ENCODE measurements at regions not wholly inside any gene's neighbourhood (a gene's known extent, or its start where the extent isn't known, plus 50 kb on each side); places are given as distances from the start of the nearest gene placed in this dataset.

GRCh38 chr4:149870008-149870407 is 54.4 kb upstream of the IQCM start:
- no peak overlapping the region for H2AK5ac ChIP-seq (ENCODE audit: low read length, severe bottlenecking)
- no peak for DNase-seq
- H3K4ac ChIP-seq (ENCODE audit: low read depth in 1 of 2, low read length in 2 of 2): no peak overlapping the region
- no peaks in the 10 kb centered on the region for H3K4me1 ChIP-seq (ENCODE audit: control insufficient read depth, insufficient read depth, low read depth, low read length)
- H2AFZ ChIP-seq (ENCODE audit: low read depth, low read length): no peak overlapping the region
- H3K23ac ChIP-seq (ENCODE audit: low read length in 2 of 2): no peak overlapping the region
- H3K27ac ChIP-seq (ENCODE audit: low read length, poor library complexity, severe bottlenecking): no peak overlapping the region
- H2BK5ac ChIP-seq (ENCODE audit: low read depth, low read length, poor library complexity, severe bottlenecking): no peak overlapping the region
- H4K91ac ChIP-seq (ENCODE audit: low read length): no peak overlapping the region
- H2BK120ac ChIP-seq (ENCODE audit: low read depth, low read length): no peak overlapping the region
- 80% methylated on average over 1 of the region's 2 CpGs for WGBS
- H3K18ac ChIP-seq (ENCODE audit: low read depth in 1 of 2, low read length in 2 of 2): no peak overlapping the region
- no peak overlapping the region for H3K4me3 ChIP-seq (ENCODE audit: insufficient read depth in 1 of 2, low read depth in 1 of 2, low read length in 2 of 2)
- H4K8ac ChIP-seq (ENCODE audit: low read length): no peak overlapping the region
- no peak overlapping the region for H3K4me2 ChIP-seq (ENCODE audit: low read length, poor library complexity, severe bottlenecking)
- H3K9ac ChIP-seq (ENCODE audit: low read length): no peak overlapping the region
- H2BK15ac ChIP-seq (ENCODE audit: low read depth, poor library complexity, severe bottlenecking): no peak overlapping the region
- H3K36me3 ChIP-seq (ENCODE audit: control insufficient read depth in 1 of 2, insufficient read depth in 2 of 2, low read depth in 1 of 2, low read length in 2 of 2): no peaks in the 10 kb centered on the region
- H3K14ac ChIP-seq (ENCODE audit: low read length in 2 of 2): no peak overlapping the region
- H3K79me1 ChIP-seq (replicated peaks; ENCODE audit: low read length, poor library complexity, severe bottlenecking): no peaks in the 10 kb centered on the region
- no peak overlapping the region for H2BK12ac ChIP-seq (ENCODE audit: low read length in 2 of 2)
- no peaks in the 10 kb centered on the region for H3K9me3 ChIP-seq (ENCODE audit: control insufficient read depth, low read length)
- H3K27me3 ChIP-seq (ENCODE audit: control insufficient read depth in 1 of 2, insufficient read depth in 1 of 2, low read length in 2 of 2): no peaks in the 10 kb centered on the region

- Histone ChIP-seq H3K23ac (ENCODE audit: low read length in 2 of 2) (no peak overlapping the region), H3K79me1 (replicated peaks; ENCODE audit: low read length, poor library complexity, severe bottlenecking) (no peaks in the 10 kb centered on the region), H3K36me3 (ENCODE audit: control insufficient read depth in 1 of 2, insufficient read depth in 2 of 2, low read depth in 1 of 2, low read length in 2 of 2) (no peaks in the 10 kb centered on the region), H4K8ac (ENCODE audit: low read length) (no peak overlapping the region), H4K91ac (ENCODE audit: low read length) (no peak overlapping the region), H3K27ac (ENCODE audit: low read length, poor library complexity, severe bottlenecking) (no peak overlapping the region), H3K4me1 (ENCODE audit: control insufficient read depth, insufficient read depth, low read depth, low read length) (no peaks in the 10 kb centered on the region), H3K9ac (ENCODE audit: low read length) (no peak overlapping the region), H2AK5ac (ENCODE audit: low read length, severe bottlenecking) (no peak overlapping the region), H2BK12ac (ENCODE audit: low read length in 2 of 2) (no peak overlapping the region), H2BK5ac (ENCODE audit: low read depth, low read length, poor library complexity, severe bottlenecking) (no peak overlapping the region), H3K14ac (ENCODE audit: low read length in 2 of 2) (no peak overlapping the region), H3K4ac (ENCODE audit: low read depth in 1 of 2, low read length in 2 of 2) (no peak overlapping the region), H3K9me3 (ENCODE audit: control insufficient read depth, low read length) (no peaks in the 10 kb centered on the region), H3K27me3 (ENCODE audit: control insufficient read depth in 1 of 2, insufficient read depth in 1 of 2, low read length in 2 of 2) (no peaks in the 10 kb centered on the region), H2AFZ (ENCODE audit: low read depth, low read length) (no peak overlapping the region), H3K4me2 (ENCODE audit: low read length, poor library complexity, severe bottlenecking) (no peak overlapping the region), H2BK120ac (ENCODE audit: low read depth, low read length) (no peak overlapping the region), H3K18ac (ENCODE audit: low read depth in 1 of 2, low read length in 2 of 2) (no peak overlapping the region), H2BK15ac (ENCODE audit: low read depth, poor library complexity, severe bottlenecking) (no peak overlapping the region), H3K4me3 (ENCODE audit: insufficient read depth in 1 of 2, low read depth in 1 of 2, low read length in 2 of 2) (no peak overlapping the region)
- WGBS: 95% methylated on average over 1 of the region's 1 CpG
- DNase-seq: no peak
Observed at GRCh38 chr4:149881744-149882143, 66.1 kb upstream of the IQCM start.

GRCh38 chr4:149882251-149882650 is 66.6 kb upstream of the IQCM start:
- Histone ChIP-seq H3K14ac (ENCODE audit: low read length in 2 of 2) (no peak overlapping the region), H2AK5ac (ENCODE audit: low read length, severe bottlenecking) (no peak overlapping the region), H3K18ac (ENCODE audit: low read depth in 1 of 2, low read length in 2 of 2) (no peak overlapping the region), H2BK12ac (ENCODE audit: low read length in 2 of 2) (no peak overlapping the region), H3K23ac (ENCODE audit: low read length in 2 of 2) (no peak overlapping the region), H3K27me3 (ENCODE audit: control insufficient read depth in 1 of 2, insufficient read depth in 1 of 2, low read length in 2 of 2) (no peaks in the 10 kb centered on the region), H3K4ac (ENCODE audit: low read depth in 1 of 2, low read length in 2 of 2) (no peak overlapping the region), H4K8ac (ENCODE audit: low read length) (no peak overlapping the region), H2BK5ac (ENCODE audit: low read depth, low read length, poor library complexity, severe bottlenecking) (no peak overlapping the region), H3K27ac (ENCODE audit: low read length, poor library complexity, severe bottlenecking) (no peak overlapping the region), H3K4me2 (ENCODE audit: low read length, poor library complexity, severe bottlenecking) (no peak overlapping the region), H2AFZ (ENCODE audit: low read depth, low read length) (no peak overlapping the region), H2BK120ac (ENCODE audit: low read depth, low read length) (no peak overlapping the region), H3K79me1 (replicated peaks; ENCODE audit: low read length, poor library complexity, severe bottlenecking) (no peaks in the 10 kb centered on the region), H3K36me3 (ENCODE audit: control insufficient read depth in 1 of 2, insufficient read depth in 2 of 2, low read depth in 1 of 2, low read length in 2 of 2) (no peaks in the 10 kb centered on the region), H3K9ac (ENCODE audit: low read length) (no peak overlapping the region), H3K4me3 (ENCODE audit: insufficient read depth in 1 of 2, low read depth in 1 of 2, low read length in 2 of 2) (no peak overlapping the region), H4K91ac (ENCODE audit: low read length) (no peak overlapping the region), H2BK15ac (ENCODE audit: low read depth, poor library complexity, severe bottlenecking) (no peak overlapping the region), H3K9me3 (ENCODE audit: control insufficient read depth, low read length) (no peaks in the 10 kb centered on the region), H3K4me1 (ENCODE audit: control insufficient read depth, insufficient read depth, low read depth, low read length) (no peaks in the 10 kb centered on the region)
- no peak for DNase-seq
- no CpG with 5 or more reads among the region's 1 CpG for WGBS

GRCh38 chr4:149884046-149884445 is 68.4 kb upstream of the IQCM start:
- Histone ChIP-seq H3K36me3 (ENCODE audit: control insufficient read depth in 1 of 2, insufficient read depth in 2 of 2, low read depth in 1 of 2, low read length in 2 of 2) (no peaks in the 10 kb centered on the region), H3K4me2 (ENCODE audit: low read length, poor library complexity, severe bottlenecking) (no peak overlapping the region), H3K9me3 (ENCODE audit: control insufficient read depth, low read length) (peaks cover 7% of the 10 kb centered on the region), H3K27ac (ENCODE audit: low read length, poor library complexity, severe bottlenecking) (no peak overlapping the region), H2BK15ac (ENCODE audit: low read depth, poor library complexity, severe bottlenecking) (no peak overlapping the region), H3K4me1 (ENCODE audit: control insufficient read depth, insufficient read depth, low read depth, low read length) (no peaks in the 10 kb centered on the region), H4K91ac (ENCODE audit: low read length) (no peak overlapping the region), H3K23ac (ENCODE audit: low read length in 2 of 2) (no peak overlapping the region), H3K18ac (ENCODE audit: low read depth in 1 of 2, low read length in 2 of 2) (no peak overlapping the region), H3K79me1 (replicated peaks; ENCODE audit: low read length, poor library complexity, severe bottlenecking) (no peaks in the 10 kb centered on the region), H2BK5ac (ENCODE audit: low read depth, low read length, poor library complexity, severe bottlenecking) (no peak overlapping the region), H3K4me3 (ENCODE audit: insufficient read depth in 1 of 2, low read depth in 1 of 2, low read length in 2 of 2) (no peak overlapping the region), H2AK5ac (ENCODE audit: low read length, severe bottlenecking) (no peak overlapping the region), H3K27me3 (ENCODE audit: control insufficient read depth in 1 of 2, insufficient read depth in 1 of 2, low read length in 2 of 2) (no peaks in the 10 kb centered on the region), H2AFZ (ENCODE audit: low read depth, low read length) (no peak overlapping the region), H4K8ac (ENCODE audit: low read length) (no peak overlapping the region), H3K9ac (ENCODE audit: low read length) (no peak overlapping the region), H2BK120ac (ENCODE audit: low read depth, low read length) (no peak overlapping the region), H3K4ac (ENCODE audit: low read depth in 1 of 2, low read length in 2 of 2) (no peak overlapping the region), H3K14ac (ENCODE audit: low read length in 2 of 2) (no peak overlapping the region), H2BK12ac (ENCODE audit: low read length in 2 of 2) (no peak overlapping the region)
- WGBS: 88% methylated on average over 6 of the region's 6 CpGs
- DNase-seq: no peak
